Stimulated activated CD8-positive, alpha-beta memory T cell treated with anti-CD3 and anti-CD28 coated beads, Interleukin-12 subunit alpha, Interleukin-12 subunit beta, amount 100 ng/mL, for 4 hours (primary cell): ENCODE measurements at regions not wholly inside any gene's neighbourhood (a gene's known extent, or its start where the extent isn't known, plus 50 kb on each side); places are given as distances from the start of the nearest gene placed in this dataset.
"Not testable (repeated sequence)": the region's sequence is repeated elsewhere in the genome, so short reads cannot be mapped to it uniquely, and the experiment has no call there.

ENCODE experiments used
- DNase-seq: peaks from one replicate; pipeline ENCODE4 v3.0.0-alpha.2; 2020; ENCODE audit warnings: low read depth

DNA sequence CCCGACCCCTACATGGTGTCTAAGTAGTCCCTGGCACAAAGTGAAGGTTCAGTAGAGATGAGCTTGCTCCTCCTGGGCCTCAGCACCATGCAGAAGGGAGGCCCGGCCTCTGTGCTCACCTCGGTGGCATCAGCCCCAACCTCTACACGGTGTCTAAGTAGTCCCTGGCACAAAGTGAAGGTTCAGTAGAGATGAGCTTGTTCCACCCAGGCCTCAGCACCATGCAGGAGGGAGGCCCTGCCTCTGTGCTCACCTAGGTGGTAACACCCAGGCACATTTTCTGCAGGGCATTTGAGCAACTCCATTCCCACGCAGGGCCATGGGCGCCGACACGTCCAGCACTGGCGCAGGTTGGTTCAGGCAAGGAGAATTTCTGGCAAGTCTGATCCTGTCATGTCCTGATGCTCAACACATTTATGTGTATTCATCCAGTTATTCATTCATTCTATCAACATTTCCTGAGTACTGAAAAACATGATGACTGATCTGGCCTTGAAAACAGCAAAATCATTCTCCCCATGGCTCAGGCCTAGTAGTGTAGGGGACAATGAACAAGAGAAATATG lies 408.2 kb upstream of the MYT1L start:
- DNase-seq = no peak

GRCh38 chr2:2738684-2739083 lies 407.6 kb upstream of the MYT1L start:
- DNase-seq = no peak

GRCh38 chr2:2738276-2738675 lies 407.2 kb upstream of the MYT1L start:
- no peak for DNase-seq

DNA sequence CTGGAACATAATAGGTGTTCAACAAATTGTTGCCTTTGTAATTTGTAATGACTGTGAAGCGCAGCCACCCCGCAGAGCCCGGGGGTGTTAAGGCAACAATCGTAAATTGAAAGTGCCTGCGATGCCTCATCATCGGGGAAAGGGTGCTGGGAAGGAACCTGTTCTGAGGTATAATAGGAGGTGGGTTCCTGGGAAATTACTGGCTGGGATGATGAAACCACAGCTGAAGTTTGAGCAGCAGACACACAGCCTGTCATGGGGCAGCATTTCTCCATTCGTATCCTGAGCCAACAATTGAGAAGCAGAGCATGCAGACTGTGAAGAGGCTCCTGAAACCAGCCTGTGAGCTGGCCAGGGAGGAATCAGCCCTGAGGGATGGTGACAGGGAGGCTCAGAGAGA lies 404.0 kb upstream of the MYT1L start:
- DNase-seq = no peak

DNA sequence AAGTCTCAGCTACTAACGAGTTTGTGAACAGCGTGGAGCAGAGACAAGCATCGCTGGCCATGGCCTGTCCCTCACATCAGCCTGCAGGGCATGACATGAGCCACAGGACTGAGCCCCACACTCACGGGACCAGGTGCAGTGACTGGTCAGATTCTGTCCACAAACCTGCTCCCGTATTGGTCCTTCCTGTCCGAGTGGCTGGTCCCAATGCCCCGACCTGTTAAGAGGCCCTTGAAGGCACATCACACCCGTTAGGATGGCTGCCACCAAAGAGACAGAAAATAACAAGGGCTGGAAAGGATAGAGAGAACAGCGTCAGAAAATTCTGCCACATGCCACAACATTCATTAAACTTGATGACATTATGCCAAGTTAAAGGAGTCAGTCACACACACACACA lies 403.2 kb upstream of the MYT1L start:
- no peak for DNase-seq

DNA sequence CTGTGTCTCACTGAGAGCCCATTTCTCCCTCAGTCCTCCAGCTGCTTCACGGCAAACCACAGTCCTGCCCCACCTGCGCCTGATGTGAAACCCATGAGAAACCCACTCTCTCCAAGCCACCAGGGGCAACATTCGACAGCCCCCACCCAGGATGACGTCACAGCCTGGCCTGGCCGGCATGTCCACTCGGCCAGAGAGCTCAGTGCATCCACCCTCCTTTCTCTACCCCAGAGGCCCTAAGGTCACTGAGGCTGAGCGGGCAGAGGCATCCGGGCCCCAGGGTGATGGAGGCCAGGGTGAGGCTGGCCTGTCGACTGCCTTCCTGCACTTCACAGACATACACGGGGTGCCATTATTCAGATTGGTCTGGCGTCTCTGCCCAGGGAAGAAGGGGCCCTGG lies 402.7 kb upstream of the MYT1L start:
- no peak for DNase-seq

DNA sequence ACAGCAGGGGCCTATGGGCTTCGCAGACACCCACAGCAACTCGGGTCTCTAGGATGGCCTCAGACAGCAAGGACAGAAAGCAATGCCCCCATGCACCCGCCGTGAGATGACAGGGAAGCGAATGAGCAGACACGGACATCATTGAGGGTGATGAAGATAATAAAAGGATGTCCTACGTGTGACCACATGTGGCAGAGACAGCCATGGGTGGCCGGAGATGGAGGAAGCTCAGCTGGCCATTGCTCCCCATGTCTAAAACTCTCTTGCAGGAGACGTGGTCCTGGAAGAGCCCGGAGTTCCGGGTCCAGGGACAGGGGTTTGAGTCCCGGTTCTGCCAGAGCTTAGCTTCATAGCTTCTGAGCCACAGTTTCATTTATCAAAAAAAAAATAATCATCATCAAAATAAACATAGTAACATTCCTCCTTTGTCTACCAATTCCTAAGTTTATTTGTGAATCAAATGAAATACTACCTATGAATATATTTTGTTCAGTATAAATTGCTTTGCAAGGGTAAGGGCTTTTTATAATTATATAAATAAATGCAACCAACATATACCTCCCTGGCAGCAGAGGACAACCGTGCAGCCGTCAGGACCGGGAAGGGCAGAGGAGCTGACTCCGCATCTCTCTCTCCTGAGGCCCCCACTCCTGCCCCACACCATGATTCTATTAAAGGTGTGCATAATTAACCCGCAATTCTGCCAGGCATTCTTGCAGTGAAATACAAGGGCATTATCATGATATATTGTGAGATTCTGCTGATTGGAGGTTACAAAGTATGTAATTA lies 401.4 kb upstream of the MYT1L start:
- DNase-seq = no peak

DNA sequence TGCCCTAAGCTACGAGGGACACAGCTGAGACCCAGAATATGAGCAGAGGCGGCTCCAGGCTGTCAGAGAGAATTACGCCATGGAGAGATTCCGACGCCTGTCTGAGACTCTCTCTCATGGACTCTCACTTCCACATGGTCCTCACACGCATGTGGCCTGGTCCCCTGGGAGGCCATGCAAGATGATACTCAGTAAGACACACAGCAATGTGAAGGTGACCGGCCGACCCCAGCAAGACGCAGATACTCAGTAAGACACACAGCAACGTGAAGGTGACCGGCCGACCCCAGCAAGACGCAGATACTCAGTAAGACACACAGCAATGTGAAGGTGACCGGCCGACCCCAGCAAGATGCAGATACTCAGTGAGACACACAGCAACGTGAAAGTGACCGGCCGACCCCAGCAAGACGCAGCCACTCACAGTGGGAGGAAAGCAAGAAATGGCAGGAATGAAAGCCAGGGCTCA lies 400.8 kb upstream of the MYT1L start:
- DNase-seq = no peak

DNA sequence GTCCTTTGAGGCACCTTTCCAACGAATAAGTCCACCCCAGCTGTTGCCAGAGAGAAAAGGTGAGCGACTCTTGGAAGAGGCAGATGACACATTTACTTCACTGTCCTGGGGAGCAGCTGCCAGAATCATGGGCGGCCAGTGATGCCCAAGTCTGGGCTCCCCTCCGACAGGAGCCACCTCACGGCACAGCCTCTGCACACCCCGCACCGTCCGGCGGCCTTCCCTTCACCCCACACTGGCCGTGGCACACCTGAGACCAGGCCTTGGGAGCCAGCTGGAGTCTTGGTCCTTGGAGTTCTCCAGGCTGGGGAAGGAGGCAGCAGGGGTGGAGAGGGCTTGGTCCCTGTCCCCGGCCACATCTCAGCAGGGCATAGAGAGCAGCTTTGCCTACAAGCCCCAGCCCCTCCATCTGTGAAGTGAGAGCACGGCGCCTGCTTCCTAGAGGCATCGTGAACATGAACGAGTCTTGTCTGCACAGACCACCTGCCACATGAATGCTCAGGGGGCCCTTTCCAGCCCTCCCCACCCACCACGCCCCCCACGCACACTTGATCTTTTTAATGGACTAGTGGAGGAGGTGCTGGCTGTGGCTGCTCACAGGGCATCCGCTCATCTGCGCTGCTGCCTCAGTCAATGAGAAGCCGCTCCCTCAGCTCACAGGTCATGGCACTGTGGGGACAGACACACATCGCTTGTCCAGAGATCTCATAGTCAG lies 400.2 kb upstream of the MYT1L start:
- no peak for DNase-seq

DNA sequence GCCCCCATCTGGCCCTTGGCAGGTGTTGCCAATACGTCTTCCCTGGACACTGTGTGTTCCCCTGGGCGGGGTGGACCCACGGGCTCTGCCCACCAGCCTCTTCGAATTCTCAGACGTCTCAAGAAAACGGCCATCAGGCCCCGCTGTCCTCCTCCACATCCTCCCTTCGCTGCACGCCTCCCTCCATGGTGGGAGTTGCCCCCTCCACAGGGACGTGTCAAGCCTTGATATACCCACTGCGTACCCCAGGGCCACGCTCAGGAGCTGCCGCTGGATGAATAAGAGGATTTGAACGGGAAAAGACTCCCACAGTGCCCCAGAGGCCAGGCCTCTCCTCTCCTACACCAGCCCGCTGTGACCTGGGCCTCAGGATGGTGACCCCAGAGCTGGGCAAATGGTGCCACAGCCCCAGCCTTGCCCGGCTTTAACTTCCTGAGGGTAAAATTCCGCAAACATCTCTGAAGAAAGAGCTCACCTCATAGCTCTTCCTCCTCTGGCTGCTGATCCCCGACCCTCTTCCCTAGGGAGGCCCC lies 399.3 kb upstream of the MYT1L start:
- no peak for DNase-seq

DNA sequence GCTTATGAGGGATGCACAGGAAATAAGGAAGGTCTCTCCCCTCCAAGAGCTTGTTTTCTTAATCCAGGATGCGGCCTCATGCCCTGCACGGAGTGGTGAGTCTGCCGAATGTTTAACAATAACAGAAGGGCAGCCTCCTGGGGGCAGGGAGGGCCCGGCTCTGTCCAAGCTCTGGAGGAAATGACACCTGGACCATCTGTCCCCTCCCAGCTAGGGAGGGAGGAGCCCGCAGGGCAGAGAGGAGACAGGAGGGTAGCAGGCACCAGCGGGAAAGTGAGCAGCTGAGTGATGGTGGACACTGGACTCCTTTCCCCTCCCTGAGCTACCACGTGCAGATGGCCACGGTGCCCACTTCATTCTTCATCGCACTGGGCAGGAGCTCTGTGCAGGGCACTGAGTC lies 398.2 kb upstream of the MYT1L start:
- DNase-seq = no peak

GRCh38 chr2:2728635-2729034 lies 397.6 kb upstream of the MYT1L start:
- no peak for DNase-seq

DNA sequence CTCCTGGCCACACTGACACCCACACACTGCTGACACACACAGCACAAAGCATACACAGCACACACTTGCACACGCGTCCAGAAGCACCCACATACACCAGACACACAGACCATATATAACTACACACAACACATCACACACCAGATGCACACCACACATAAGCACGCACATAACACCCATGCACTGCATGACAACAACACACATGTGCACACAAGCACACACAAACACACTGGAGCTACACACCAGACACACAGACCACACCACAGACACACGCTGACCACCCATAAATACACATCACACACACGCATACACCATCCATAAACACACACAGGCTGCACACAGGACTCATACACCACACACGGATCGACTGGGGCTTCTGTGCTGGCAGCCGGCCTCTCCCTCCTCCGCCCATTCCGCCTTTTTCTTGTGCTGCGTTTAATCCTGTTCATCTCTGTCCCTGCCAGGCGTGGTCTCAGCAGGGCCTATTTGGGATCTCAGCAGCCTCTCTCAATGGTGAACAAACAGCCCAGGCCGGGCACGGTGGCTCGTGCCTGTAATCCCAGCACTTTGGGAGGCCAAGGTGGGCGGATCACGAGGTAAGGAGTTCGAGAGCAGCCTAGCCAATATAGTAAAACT lies 396.9 kb upstream of the MYT1L start:
- DNase-seq = no peak

DNA sequence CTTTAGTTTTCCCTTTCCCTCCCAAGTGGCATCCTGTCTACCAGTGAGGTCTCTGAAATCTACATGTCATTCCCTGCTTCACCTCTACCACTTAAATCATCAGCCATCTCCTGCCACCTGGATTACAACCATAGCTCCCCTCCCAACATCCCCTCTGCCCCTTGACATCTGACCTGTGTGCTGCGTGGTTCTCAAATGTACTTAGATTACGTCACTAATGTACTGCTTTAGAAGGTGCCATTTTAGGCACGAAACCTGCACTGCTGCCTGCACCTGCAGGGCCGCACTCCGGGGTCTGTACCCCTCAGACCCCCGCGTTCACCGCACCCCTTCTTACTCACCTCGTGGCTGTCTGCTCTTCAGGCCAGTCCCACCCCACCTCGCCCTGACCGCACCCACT lies 395.1 kb upstream of the MYT1L start:
- DNase-seq = no peak

DNA sequence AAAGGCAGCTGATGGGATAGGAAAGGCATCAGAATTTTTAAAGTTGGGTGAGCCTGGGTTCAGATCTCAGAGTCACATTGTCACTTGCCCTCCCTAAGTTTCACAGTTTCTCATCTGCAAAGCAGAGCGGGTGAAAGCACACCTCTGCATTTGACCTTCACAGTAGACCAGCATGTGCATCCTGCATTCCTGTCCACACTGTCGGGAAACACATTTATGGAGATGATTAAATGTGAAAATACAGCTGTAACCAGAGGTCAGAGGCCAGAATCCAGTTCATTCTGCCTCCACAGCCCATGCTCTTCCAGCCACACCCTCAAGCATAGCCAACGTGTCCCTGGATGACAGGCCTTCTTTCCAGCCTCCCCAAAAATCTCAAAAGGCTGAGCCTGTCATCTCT lies 392.0 kb upstream of the MYT1L start:
- no peak for DNase-seq

DNA sequence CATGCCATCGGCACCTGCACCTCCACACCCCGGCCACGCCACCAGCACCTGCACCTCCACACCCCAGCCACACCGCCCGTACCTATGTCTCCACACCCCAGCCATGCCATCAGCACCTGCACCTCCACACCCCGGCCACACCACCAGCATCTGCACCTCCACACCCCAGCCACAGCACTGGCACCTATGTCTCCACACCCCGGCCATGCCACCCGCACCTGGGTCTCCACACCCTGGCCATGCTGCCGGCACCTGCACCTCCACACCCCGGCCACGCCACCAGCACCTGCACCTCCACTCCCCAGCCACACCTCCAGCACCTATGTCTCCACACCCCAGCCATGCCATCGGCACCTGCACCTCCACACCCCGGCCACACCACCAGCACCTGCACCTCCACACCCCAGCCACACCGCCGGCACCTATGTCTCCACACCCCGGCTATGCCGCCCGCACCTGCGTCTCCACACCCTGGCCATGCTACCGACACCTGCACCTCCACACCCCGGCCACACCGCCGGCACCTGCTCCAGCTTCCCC lies 390.3 kb upstream of the MYT1L start:
- DNase-seq = no peak

DNA sequence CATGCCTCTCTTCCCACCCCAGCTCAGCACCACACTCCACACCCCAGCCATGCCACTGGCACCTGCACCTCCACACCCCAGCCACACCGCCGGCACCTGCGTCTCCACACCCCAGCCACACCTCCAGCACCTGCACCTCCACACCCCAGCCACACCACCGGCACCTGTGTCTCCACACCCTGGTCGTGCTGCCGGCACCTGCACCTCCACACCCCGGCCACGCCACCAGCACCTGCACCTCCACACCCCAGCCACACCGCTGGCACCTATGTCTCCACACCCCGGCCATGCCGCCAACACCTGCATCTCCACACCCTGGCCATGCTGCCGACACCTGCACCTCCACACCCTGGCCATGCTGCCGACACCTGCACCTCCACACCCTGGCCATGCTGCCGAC lies 389.7 kb upstream of the MYT1L start:
- not testable (repeated sequence) for DNase-seq

DNA sequence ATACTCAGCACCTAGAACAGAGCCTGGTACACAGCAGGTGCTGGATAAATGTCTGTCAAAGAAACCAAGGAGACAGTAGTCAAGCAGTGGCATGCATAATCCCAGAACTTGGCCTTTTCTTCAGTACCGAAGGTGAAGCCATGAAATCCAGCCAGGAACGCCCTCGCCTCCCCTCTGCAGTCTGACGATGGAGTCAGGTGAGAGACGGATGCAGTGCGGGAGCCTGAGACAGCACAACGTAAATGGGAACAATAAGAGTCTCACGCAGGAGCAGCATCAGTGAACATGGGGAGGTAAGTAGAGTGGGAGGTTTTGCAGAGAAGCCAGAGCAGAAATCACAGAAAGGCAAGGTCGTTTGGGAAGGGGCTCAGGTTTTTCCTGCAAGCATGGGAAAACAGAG lies 389.3 kb upstream of the MYT1L start:
- no peak for DNase-seq

- no peak for DNase-seq
These were observed 388.7 kb upstream of the MYT1L start for GRCh38 chr2:2719781-2720180.

- no peak for DNase-seq
These were observed 387.9 kb upstream of the MYT1L start for GRCh38 chr2:2719015-2719414.

GRCh38 chr2:2717406-2717805 lies 386.3 kb upstream of the MYT1L start:
- no peak for DNase-seq

GRCh38 chr2:2716771-2717170 lies 385.7 kb upstream of the MYT1L start:
- no peak for DNase-seq
